Left hindlimb (tissue), 1 donor: ENCODE measurements at regions not wholly inside any gene's neighbourhood (a gene's known extent, or its start where the extent isn't known, plus 50 kb on each side); places are given as distances from the start of the nearest gene placed in this dataset.

Experiments
- DNase-seq: peaks from one replicate; pipeline ENCODE4 v3.0.0-alpha.2; 2018

DNA sequence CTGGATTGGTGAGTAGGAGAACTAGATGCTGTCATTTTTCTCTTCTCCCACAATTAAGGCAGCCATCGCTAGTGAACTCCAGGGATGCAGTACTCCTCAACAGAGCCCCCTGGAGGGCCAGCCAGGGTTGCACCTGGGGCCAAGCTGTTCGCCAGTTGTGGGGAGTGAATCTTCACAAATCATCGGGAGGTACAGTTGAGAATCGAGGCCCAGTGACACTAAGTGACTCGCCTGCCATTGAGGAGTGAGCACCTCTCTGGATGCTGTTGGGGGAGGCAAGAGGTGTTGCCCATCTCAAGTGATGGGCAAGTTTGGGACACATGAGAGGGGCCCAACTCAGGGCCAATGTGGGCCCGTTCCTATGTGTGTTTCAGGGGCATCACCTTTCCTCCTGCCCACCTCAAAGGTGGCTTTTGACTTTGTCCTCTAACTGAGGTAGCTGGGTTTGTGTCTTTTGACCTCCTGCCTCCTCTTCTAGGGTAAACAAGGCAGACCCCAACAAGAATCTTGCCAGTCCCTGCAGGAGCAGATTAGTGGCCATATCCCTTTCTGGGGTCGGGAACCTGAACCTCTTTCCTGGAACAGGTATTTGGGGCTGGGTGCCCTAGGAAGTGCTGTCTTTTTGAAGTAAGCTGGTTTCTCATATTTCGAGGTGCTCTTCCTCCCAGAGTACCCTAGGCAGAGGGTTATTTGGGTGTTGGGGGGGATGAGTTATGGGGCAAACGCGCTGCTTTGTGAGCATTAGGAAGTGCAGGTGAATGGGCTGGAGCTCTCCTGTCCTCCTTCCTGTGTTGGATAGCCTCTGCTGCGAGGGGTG lies 181.2 kb downstream of the MACROH2A1 start:
- no peak for DNase-seq

DNA sequence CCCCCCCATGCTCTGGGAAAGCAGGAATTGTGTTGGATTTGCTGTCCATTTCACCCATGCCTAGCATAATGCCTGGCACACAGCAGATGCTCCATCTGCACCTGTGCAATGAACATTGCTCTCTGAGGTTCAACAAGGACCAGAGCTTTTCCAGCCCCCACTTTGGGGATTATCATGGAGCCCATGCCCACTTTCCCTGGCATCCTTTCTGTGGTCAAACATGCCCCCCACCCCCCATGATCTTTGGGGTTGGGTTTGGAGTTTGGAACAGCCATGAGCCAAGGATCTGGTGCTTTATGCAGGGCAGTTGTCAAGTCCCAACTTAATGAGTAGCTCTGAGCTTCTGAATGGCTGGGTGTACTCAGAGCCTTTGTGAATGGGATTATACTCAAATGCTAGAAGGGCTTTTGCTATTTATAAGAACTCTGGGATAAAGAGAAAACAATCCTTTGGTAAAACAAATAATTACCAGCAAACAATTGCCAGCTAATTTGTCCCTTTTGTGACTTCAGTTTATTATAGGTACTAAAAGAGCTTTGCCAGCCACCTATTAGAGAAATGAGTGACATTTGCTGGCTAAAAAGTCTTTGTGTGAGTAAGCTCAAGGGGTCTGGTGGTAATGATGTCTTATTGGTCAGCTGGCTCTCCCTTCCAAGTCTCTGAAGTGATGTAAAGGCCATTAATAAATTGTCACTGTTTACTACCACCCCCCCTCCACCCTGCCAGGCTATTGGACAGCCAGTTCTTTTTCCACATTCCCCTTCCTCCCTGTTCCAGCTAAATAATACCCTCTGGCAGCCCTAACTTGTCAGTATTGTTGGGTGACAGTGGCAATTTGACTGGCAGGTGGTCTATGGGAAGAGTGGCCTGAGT lies 182.3 kb downstream of the MACROH2A1 start:
- no peak for DNase-seq

DNA sequence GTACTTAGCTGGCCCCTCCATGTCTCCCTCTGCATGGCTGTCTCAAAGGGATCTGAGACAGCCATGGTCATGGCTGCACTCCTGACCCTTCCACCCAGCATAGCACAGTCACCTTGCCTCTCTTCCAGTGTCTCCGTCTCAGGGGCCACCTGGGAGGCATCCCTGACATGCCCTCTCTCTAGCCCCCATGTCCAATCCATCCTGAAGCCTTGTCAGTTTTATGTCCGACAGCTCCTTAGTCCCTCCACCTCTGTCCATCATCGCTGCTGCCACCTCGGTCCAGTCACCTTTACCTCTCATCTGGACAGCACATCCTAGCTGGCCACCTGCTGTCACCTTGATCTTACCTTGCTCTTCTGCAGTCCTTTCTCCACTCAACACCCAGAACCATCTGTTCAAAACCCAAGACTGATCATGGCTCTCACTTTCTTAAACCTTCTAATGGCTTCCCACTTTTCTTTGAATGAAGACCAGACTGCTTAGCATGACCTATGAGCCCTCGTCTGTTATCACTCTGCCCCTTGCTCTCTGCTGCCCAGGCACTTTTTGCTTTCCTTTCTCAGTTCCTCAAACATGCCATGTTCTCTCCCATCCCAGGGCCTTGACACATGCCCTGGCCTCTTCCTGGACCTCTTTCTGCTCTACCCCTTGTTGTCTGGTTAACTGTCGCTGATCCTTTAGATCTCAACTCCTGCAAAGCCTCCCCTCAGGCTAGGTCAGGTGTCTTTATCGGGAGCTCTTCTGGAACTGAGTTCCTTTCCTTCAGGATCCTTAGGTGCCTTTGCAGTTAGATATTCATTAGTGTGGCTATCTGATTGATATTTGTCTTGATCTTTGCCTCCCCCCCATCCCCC lies 181.8 kb upstream of the PITX1 start:
- no peak for DNase-seq

DNA sequence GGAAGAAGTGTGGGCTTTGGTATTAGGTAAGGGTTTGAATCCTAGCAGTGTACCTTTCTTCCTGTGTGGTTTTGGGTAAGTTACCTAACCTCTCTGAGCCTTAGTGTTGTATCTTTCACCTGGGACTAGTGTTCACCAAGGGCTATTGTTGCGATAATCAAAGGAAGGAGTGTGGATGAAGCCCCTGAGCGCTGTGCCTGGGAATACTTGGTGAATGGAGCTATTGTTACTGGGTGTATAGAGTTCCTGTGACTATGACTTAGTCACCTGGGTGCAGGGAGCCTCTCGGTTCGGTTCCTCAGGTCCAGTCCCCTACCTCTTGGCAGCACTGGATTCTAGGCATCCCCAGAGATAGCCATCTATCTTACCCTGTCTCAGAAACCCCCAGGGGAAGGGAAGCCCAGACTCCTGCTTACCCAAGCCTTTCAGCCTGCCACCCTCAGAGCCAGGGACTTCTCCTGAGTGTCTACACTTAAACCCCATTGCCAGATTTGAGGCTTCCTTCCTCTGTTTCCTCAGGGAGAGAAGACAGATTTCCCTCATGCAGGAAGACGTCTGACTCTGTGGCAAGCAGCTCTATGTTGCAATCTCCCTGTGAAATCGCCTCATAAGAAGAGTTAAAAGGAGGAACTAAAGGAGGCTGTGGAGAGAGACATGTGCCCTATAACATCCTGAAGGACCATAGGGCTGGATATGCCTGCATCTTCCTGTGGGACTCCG lies 181.0 kb upstream of the PITX1 start:
- no peak for DNase-seq

DNA sequence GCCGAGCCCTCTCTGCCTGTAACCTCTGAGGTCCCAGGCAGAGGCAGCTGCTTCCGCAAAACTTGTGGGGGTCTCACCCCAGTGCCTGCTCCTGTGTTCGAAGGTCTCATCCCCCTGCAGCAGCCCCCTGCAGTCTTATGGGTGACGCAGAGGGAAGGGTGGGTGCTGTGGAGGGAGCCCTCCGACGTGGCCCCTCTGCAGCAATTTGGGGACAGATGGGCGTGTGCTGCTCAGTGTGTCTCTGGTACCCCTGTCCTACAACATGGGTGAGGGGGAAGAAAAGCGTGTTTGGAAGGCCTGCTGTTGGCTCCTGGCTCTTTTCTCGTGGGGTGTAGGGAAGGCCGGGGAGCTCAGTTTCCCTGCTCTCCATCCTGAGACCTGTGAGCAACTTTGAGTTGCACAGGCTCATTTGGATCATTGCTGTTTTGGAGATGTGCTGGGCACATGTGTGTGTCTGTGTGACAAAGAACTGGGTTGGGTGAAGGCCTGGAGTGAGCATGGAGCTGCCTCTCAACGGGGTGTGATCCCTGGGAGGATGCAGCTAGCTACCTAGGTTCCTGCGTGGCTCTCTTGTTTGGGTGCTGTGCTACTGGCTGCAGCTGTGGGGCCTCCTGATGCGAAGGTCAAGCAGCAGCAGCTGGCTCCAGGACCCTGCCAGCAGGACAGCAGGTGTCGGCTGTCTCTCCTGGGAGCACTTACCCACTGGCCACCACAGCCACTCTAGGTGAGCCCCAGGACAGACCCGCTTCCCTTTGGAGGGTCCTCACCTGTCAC lies 179.6 kb upstream of the PITX1 start:
- DNase-seq, result no peak

DNA sequence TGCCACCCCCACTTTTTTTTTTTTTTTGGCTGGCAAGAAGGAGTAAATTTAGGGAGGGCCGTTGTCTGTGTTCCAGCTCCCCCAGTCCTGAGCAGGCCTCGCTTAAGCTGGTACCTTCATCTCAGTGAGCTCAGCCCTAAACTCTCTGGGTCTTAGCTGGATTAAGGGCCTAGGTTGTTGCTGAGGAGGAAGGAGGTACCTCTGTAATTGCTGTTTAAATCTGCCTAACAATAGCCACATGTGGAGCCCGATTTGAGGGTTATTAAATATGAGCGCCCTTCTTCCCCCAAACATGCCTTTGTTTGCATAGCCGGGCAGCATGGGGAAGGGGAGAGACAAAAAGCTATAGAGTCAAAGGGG lies 179.0 kb upstream of the PITX1 start:
- no peak for DNase-seq

DNA sequence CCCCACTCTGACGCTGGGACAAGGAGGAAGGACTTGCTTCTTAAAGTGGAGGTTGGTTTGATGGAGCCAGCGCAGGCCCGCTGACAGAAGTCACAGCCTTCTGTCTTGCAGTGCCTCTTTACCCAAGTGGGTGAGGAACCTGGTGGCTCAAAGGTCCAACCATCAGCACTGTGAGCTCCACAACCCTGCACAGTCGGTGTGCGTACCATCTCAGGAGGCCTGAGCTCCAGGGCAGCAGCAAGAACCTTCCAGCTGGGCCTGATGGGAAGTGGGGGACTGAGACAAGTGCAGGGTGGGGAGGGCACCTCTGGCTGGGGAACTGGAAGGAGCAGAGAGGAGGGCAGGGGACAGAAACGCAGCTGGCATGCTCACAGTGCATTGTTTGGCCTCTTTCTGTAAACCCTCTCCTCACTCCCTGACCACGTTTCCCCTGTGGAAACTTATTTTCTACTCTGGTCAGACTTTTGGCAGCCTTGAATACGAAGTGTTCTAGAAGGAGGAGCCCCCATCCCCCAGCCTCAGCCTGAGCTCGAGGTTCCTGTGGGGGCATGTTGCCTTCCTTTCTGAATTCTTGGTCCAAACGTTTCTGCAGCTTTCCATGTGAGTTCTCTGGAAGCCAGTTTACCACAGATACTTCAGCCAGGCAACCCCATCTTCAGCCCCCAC lies 178.5 kb upstream of the PITX1 start:
- DNase-seq, result no peak

DNA sequence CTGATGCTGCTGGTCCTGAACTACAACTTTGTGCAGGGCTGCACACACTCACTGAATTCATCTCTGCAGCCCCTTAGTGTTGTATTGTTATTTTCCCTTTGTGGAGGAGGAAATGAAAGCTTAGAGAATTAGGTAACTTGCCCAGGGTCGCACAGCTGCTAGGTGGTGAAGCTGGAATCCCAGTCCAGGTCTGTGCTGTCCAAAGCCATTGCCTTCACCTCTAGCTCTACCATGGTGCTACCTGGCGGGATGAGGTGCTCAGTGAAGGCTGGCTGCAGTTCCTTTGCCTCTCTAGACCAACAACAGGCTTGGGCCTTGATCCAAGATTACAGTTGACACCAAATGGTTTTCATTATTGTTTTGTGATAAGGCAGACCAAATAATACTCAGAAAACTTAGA lies 177.8 kb upstream of the PITX1 start:
- no peak for DNase-seq

DNA sequence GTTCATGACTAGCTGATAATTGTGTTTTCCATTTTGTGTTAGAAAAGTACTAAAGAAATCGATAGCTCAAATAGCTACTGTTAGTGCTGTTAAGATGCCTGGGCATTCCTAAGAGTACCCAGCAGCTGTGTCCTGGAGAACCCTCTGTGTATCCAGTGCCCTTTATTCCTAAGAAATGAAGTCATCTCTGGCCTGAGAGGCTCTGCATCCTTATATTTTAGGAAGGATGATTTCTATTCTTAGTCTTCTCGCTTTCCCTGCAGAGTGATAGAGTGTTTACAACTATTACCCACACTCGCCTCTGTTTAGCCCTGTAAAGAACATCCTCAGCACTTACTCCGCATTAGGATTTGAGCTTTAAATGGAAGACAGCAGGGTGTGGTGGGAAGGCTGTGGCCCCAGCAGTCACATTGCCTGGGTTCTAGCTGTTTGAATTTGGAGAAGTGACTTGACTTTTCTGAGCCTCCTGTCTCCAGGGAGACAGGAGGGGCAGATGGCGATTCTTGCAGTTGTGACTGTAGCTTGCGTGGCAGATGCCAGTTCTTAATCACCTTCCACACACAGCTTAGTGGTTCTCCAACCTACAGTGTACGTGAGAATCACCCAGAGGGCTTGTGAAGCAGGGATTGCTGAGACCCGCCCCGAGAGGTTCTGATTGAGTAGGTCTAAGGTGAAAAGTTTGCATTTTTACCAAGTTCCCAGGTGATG lies 177.2 kb upstream of the PITX1 start:
- no peak for DNase-seq

DNA sequence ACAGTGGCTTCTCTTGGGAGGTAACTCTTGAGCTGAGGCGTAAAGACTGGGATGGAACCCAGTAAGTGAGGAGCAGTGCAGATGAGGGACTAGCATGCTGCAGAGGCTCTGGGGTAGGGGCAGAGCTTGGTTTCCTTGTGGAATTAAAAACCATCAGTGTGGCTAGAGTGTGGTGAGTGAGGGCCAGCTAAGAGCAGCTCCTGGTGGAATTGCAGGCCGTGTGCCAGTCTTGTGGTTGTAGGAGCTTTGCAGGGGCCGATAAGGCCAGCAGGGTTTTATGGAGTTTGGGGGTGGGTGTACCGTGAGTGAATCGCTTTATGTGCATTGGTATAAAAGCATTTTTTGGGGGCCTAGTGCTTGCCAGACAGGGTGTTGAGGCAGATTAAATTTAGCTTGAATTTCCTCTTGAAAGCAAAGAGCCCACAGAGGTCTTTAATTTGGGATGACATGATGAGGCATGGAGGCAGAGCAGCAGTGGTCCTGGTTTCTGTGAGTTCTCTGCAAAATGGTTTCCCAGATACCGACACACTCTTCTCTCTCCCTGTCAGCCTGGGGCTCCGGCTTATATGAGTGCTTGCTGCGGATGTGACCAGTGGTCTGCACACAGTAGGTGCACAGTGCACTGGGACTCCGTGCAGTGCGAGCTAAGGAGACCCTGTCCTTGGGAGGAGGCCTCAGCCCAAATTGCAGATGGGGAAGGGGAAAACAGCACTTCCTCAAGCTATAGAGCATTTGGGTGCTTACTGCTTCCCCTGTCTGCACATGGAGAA lies 176.4 kb upstream of the PITX1 start:
- no peak for DNase-seq

DNA sequence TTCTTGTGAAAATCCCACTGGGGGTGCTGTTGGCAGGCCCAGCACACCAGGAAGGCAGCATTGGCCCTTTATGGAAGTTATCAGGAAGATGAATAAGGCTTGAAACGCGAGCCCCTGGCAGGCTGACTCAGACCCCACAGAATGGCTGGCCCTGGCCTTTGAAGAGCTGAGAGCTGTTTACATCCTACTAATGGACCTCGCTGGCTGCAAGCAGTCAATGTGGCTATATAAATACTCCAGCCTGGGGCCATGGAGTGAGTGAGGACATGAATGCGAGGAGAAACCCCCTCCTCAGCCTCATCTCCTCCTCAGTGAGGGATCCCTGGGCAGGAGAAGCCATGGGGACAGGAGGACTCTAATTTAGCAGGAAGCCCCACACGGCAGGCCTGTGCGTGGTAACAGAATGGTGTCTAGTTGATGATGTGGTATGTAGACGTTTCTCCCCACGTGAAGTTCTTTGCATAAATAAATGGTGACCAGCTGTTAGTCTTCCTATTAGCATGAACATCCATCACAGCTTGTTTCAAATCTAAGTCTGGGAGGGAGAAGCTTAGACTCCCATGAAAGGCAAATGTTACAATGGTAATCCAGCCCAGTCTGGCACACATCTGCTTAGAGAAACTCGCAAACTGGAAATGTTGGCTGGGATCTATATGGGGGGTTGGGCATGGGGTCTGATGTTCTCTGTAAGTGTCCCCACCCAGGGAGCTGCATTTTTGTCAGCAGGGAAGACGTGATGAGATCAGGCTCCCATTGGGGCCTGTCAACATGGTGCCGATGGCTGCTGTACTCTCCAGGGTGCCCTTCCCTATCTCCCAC lies 175.1 kb upstream of the PITX1 start:
- DNase-seq, result no peak

DNA sequence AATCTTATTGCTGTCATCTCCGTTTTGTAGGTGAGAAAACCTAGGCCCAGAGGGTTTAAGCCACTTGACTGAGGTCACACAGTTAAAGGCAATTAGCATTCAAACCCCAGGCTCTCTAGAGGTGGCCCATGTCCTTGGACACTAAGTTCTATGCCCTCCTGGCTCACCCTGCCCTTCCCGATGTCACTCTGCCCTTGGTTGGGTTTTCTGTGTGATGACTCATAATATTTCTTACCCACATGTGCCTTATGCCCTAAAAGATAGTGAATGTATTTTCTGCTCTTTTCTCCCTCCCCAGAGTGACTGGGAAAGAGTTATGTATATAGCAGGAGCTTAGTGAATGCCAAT lies 174.5 kb upstream of the PITX1 start:
- DNase-seq, result no peak

DNA sequence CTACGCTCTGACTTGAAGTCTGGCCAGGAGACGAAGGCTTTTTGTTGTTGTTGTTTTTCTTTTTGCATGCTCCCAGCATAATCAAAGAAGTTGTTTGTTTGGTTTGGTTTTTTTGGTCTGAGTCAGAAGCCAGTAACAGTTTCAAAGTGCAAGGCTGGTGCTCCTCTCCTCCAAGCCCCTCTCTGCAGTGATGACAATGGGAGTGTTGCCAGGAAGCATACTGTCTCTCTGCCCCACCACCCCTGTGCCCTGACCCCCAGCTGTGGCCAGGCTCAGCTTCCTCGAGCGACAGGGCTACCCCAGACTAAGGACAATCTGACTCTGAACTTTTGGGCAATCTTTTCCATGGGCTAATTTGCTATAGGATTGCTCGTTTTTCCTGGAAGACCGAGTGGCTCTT lies 173.8 kb upstream of the PITX1 start:
- DNase-seq, result no peak

DNA sequence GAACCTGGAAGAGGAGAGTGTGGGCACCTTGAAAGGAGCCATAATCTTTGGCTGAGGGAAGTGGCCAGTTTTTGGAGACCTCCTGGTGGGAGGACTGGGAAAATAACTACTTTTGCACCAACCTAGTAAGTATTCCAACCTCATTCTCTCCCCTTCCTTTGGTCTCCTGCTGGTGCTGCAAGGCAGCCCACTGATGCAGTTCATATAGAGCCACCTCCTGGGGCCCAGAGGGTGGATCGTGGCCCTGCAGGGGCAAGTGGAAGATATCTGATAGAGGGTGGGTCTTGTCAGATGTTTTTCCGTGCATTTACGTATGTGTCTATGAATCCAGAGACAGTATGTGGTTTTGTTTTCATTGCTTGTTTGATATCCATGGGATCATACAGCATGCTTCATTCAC lies 172.8 kb upstream of the PITX1 start:
- DNase-seq, result no peak

DNA sequence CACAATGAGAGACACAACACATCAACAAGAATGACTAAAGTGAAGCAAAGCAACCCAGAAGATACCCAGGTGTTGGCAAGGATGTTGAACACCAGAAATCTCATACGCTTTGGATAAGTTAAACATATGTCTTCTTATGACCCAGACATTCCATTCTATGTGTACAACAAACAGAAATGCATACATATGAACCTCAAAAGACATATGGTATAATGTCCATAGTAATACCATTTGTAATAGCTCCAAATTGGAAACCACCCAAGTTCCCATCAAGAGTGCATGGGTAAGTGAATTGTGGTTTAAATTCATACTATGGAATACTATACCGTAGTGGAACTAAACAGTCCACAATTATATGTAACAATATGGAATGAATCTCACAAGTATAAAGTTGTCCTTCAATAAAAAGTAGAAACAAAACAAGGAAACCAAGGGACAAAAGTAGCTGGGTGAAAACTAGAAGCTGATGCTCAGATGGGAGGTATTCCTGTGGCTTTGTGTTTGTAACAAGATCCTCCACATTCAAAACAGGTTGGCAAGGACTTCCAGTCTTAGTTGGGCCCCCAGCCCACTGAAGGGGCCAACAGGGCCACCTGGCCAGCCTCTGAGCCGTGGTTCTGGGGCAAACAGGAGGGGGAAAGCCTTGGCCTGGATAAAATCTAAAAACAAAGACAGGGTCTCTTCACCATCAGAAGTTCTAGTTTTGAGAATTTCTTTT lies 171.8 kb upstream of the PITX1 start:
- DNase-seq, result no peak

DNA sequence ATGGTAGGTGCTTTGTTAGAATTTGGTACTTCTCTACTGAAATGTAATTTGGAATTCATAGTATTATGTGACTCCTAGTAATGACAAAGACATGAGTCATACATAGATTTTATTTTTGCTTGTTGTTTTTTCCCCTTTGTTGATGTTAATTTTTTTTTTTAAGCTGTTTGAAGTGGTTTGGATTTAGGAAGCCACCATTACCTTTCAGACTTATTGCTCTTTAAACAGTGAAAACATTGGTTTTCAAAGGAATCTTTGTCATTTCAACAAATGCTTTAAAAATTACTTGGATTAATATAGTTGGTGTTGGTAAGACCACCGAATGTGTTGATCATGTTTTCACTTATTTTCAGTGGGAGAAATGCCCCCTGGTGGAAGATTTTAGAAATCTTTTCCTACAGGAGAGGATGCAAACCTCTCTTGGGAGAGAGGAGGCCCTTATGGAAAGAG lies 170.1 kb upstream of the PITX1 start:
- no peak for DNase-seq

DNA sequence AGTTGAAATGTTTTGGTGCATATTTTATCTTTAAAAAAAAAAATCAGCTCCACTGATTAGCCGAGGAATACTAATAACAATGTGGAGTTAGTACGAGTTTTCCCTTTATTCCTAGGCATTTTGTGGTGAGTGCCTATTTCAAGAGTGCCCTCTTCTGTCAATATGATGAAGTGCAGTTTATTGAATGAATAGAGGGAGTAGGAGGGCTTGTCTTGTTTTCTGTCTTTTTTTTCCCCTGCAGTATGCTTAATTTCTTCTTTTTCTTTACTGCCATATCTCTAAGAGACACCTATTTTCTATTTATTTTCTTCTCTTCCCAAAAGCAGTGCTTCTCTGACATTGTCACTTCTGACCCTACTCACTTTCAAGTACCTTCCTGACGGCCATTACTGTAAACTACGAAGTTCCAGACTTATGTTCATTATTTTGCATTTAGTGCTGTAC lies 169.6 kb upstream of the PITX1 start:
- DNase-seq, result no peak

DNA sequence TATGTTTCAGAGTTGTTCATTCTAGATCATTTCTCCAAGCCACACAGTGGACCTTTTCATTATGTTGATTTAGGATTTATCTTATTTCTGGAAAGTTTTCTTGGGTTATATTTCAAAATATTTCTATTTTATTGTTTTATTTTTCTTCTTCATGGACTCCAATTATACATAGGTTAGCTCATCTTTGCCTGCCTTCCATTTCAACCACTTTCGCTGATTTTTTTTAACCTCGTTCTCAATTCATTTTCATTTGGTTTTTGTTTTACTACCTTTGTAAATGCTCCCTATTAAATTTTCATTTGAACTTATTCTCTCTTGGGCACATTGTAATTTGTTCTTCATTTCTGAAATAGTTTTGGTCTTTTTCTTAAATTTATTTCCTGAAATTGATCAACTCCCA lies 169.0 kb upstream of the PITX1 start:
- no peak for DNase-seq
